ENCODE measurements at regions not wholly inside any gene's neighbourhood (a gene's known extent, or its start where the extent isn't known, plus 50 kb on each side); places are given as distances from the start of the nearest gene placed in this dataset.

DNA sequence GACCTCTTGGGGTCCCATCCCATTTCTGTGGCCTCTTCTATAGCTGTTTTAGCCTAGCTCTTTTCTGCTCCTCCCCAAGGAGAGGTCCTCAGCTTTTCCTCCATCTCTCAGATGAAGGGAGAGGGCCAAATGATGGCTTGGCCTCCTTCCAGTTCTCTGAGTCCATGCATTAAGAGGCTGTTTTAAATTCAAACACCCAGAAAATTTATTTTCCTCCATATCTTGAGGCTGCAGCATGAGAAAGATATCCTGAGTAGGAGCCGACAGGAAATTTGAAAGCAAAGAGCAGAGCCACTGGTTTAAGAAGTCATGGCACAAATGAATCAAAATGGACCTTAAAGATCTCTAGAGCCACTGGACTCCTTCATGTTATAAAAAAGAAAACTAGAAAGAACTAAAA, 558.8 kb downstream of the MID1IP1 start:
- DNase-seq: no peak

GRCh38 chrX:39361736-39362135, 560.5 kb downstream of the MID1IP1 start:
- DNase-seq: no peak

DNA sequence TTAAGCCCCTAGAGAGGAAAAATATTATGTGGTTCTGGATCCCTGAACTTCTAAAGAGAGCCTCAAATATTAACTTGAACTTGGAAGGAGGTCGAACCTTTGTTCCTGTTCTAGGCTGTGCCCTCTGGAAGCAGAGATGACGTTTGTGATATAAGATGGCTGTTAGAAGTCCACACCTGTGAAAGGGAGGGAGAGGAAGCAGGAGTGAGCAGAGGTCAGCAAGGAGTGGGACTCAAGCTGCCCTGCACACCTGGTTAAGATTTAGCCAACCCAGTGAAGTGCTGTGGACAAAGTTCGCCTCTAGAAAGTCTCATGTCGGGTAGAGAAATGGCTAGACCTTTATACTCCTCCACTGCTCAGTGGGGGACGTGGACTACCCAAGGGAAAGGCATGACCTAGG, 566.2 kb downstream of the MID1IP1 start:
- no peak for DNase-seq

DNA sequence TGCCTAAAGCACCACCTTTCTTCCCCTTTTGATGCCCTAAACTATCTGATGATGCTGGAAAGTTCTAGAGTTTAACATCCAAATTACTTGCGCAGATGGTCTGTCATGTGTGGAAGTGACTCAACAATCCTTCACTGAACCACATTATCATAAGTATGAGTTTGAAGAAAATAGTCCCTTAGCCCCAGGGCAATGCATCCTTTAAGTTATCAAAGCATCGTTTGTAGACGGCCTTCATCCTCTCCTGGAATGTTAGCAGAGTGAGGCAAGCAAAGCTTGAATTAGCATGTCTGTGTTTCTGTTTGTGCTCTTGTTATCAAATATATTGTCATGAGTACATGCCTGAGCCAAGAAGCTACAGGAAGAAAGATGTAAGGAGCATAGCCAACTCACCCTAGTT, 570.9 kb downstream of the MID1IP1 start:
- DNase-seq: no peak

- DNase-seq: no peak
These were observed 575.9 kb downstream of the MID1IP1 start for GRCh38 chrX:39377157-39377556.

GRCh38 chrX:39377773-39378172, 576.5 kb downstream of the MID1IP1 start:
- DNase-seq: no peak

DNA sequence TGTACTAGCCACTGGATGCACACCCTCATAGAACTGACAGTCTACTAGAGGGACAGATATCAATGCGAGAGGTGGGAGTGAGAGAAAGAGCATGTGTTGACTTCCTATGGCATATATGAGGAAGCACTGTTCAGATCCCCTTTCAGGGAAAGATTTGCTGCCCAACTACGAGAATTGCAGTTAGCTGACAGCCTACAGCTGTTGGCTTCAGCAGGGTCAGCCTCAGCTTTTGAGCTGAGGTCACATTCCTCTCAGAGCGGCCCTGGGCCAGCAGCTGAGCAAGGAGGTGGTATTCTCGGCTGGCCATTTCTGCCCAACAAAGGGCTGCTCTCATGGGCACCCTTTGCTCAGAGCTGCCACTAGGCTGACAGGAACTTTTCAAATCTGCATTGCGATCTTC, 580.2 kb downstream of the MID1IP1 start:
- no peak for DNase-seq

DNA sequence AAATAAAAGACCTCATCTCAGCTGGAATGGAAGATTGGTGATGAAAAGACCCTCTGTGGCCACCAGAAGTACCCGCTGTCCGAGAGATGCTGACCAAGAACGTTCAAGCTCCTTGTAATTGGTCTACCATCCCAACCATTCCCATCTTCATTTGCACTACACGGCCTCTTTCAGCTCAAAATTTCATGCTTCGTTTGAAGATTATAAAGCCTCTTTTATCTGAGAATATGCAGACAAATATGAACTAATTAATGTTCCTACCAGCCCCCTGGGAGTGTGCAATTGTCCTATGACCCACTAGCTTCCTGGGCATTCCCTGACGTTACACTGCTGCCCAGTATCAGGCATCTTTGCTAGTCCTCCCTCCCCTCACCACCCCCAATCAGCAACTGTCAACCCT, 583.7 kb downstream of the MID1IP1 start:
- DNase-seq: no peak

- DNase-seq: no peak
These were observed 587.5 kb downstream of the MID1IP1 start for GRCh38 chrX:39388730-39389129.

- DNase-seq: no peak
These were observed 595.2 kb downstream of the MID1IP1 start for GRCh38 chrX:39396358-39396995.

- DNase-seq: no peak
These were observed 596.4 kb downstream of the MID1IP1 start for GRCh38 chrX:39397561-39398199.

DNA sequence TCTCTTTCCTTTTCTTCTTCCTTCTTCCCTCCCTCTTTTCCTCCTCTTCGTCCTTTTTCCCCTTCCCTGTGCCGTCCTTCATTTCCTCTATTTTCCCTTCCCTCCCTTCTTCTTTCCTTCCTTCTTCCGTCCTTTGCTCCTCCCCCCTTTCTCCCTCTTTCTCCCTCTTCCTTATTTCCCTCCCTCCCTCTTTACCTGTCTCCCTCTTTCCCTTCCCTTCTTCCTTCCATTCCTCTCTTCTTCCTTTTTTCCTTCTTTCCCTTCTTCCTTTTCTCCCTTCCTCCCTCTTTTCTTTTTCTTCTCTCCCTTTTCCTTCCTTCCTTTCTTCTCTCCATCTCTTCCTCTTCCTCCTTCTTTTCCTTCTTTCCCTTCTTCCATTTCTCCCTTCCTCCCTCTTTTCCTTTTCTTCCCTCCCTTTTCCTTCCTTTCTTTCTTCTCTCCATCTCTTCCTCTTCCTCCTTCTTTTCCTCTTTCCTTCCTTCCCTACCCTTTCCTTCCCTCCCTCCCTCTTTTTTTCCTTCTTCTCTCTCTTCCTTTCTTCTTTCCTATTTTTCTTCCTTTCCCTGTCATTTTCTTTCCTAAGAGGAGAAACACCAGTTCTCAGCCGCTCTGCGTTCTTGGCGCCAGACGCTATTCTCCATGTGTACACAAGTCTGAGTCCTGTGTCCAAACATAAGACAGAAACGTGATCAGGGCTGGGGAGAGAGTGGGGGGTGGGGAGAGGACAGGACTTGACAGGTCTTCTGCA, 597.1 kb downstream of the MID1IP1 start:
- no peak for DNase-seq

GRCh38 chrX:39398963-39399261, 597.7 kb downstream of the MID1IP1 start:
- no peak for DNase-seq

GRCh38 chrX:39399387-39399786, 598.1 kb downstream of the MID1IP1 start:
- DNase-seq: no peak

DNA sequence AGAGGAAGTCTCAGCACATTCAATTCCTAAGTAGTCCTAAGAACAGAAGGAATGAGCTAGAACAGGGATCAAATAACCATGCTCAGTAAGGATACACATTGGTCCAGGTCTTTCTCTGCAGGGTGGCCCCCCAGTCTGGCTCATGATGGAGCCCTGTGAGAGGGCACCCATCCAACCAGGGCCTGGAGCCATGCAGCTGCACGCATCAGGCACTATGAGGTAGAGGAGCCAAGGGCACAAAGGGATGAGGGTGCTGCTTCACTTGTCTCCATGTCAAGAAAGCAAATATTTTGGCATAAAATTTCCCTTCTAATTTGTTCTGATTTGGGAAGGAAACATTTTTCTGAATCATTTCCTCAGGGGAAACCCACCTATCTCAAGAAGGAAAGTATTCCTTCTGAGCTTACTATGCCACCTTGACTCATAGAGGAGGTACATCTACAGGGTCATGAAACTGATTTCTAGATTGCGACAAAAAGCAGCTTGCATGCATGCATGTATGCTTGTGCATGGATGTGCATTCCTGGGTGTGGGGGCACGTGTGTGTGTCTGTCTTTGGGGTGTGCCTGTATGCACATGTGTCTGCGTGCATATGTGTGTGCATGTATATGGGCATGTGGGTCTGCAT, 600.3 kb downstream of the MID1IP1 start:
- no peak for DNase-seq

- DNase-seq: no peak
These were observed 600.9 kb downstream of the MID1IP1 start for GRCh38 chrX:39402158-39402557.

DNA sequence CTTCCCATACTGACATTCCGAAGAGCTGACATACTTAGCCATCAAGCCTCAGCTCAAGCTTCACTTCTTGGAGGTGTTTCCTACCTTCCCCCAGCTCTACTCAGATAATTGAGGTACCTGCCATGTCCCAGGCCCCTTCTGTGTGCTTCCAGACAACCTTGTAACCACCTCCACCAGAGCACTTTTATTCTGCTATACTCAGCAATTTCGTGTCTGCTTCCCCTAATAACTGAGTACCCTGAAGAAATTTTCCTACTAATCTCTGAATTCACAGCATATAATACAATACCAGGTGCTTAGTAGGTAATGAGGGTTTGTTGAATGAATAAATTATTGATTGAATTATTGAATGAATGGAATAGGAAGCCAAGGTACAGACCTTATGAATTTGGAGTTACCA, 605.5 kb downstream of the MID1IP1 start:
- DNase-seq: no peak

GRCh38 chrX:39409246-39409917, 608.1 kb downstream of the MID1IP1 start:
- no peak for DNase-seq

DNA sequence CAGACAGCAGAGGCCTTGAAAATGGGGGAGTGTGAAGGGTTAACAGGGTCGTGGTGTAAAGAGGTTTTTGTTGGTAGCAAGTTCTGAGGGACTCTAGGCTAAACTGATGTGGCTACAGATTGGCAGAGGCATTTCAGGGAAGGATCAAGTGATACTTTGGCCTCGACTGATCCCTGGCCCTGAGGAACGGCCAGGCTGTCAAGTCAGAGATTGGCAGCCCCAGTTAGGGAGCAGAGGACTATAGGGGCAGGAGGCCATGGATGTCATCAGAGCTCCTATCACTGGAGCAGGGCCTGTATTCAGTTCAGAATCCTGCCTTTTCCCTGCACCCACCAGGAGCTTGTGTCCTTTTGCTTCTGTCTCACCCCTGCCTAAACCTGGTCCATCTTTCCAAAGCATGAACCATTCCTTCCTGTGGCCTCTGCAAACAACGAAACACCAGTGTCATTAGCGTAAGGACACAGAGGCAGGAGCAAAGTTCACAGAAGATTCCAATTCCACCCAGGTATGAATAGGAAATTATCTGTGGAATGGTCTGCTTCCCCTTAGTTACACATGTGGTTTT, 613.1 kb downstream of the MID1IP1 start:
- DNase-seq: no peak

GRCh38 chrX:39416547-39417260, 615.4 kb downstream of the MID1IP1 start:
- DNase-seq: no peak

GRCh38 chrX:39418254-39418704, 617.0 kb downstream of the MID1IP1 start:
- DNase-seq: no peak

Data from activated CD4-positive, alpha-beta T cell treated with anti-CD3 and anti-CD28 coated beads, Interleukin-2, amount 50 U/mL, for 4 hours (primary cell).